AG08395 (cell line): ENCODE measurements at regions not wholly inside any gene's neighbourhood (a gene's known extent, or its start where the extent isn't known, plus 50 kb on each side); places are given as distances from the start of the nearest gene placed in this dataset.

Source experiments
- DNase-seq: peaks from one replicate; pipeline ENCODE4 v3.0.0; 2012; ENCODE audit warnings: mixed read lengths, low spot score

GRCh38 chr1:213874789-213875188 lies 113.0 kb upstream of the PROX1 start:
- no peak for DNase-seq

GRCh38 chr1:213876531-213876930 lies 111.2 kb upstream of the PROX1 start:
- no peak for DNase-seq

- no peak for DNase-seq
Observed at GRCh38 chr1:213883618-213884017, 104.2 kb upstream of the PROX1 start.

GRCh38 chr1:213884402-213884801 lies 103.4 kb upstream of the PROX1 start:
- DNase-seq, result no peak

GRCh38 chr1:213884942-213885341 lies 102.8 kb upstream of the PROX1 start:
- DNase-seq, result no peak

GRCh38 chr1:213887842-213888241 lies 99.9 kb upstream of the PROX1 start:
- DNase-seq, result no peak

GRCh38 chr1:213891989-213892902 lies 95.5 kb upstream of the PROX1 start:
- no peak for DNase-seq

GRCh38 chr1:213898684-213899083 lies 89.1 kb upstream of the PROX1 start:
- DNase-seq, result no peak

- no peak for DNase-seq
Observed at GRCh38 chr1:213899413-213899812, 88.4 kb upstream of the PROX1 start.

GRCh38 chr1:213905344-213905743 lies 82.4 kb upstream of the PROX1 start:
- no peak for DNase-seq

GRCh38 chr1:213908521-213908920 lies 79.3 kb upstream of the PROX1 start:
- no peak for DNase-seq

GRCh38 chr1:213914392-213914791 lies 73.4 kb upstream of the PROX1 start:
- DNase-seq, result no peak

GRCh38 chr1:213921311-213921710 lies 66.5 kb upstream of the PROX1 start:
- no peak for DNase-seq

GRCh38 chr1:213921712-213922111 lies 66.1 kb upstream of the PROX1 start:
- DNase-seq, result no peak

- no peak for DNase-seq
Observed at GRCh38 chr1:213925531-213926182, 62.1 kb upstream of the PROX1 start.

GRCh38 chr1:213927846-213928245 lies 59.9 kb upstream of the PROX1 start:
- no peak for DNase-seq

- no peak for DNase-seq
Observed at GRCh38 chr1:213929398-213929797, 58.4 kb upstream of the PROX1 start.

GRCh38 chr1:213931836-213932235 lies 55.9 kb upstream of the PROX1 start:
- no peak for DNase-seq

- no peak for DNase-seq
Observed at GRCh38 chr1:213933336-213933735, 54.4 kb upstream of the PROX1 start.

GRCh38 chr1:213934649-213935048 lies 53.1 kb upstream of the PROX1 start:
- DNase-seq, result no peak

- no peak for DNase-seq
Observed at GRCh38 chr1:213936571-213936970, 51.2 kb upstream of the PROX1 start.
